D721Med (cell line): ENCODE measurements at regions not wholly inside any gene's neighbourhood (a gene's known extent, or its start where the extent isn't known, plus 50 kb on each side); places are given as distances from the start of the nearest gene placed in this dataset.
"Not testable (repeated sequence)": the region's sequence is repeated elsewhere in the genome, so short reads cannot be mapped to it uniquely, and the experiment has no call there.

Experiments used
- DNase-seq: peaks from one replicate; pipeline ENCODE4 v3.0.0; 2011; ENCODE audit warnings: low spot score; ENCODE audit not compliant: insufficient read length
- FAIRE-seq: peaks from 2 replicates; lab custom pipeline; 2011; peaks lifted over from hg19 to GRCh38; lab: Jason Lieb, UNC
- TF ChIP-seq, protein P1 (sequence below): IDR thresholded peaks from 2 replicates; pipeline ENCODE4 v1.5.1; 2012; ENCODE audit warnings: mild to moderate bottlenecking, control low read depth; ENCODE audit not compliant: insufficient read depth; ENCODE audit errors: missing control alignments

DNA sequence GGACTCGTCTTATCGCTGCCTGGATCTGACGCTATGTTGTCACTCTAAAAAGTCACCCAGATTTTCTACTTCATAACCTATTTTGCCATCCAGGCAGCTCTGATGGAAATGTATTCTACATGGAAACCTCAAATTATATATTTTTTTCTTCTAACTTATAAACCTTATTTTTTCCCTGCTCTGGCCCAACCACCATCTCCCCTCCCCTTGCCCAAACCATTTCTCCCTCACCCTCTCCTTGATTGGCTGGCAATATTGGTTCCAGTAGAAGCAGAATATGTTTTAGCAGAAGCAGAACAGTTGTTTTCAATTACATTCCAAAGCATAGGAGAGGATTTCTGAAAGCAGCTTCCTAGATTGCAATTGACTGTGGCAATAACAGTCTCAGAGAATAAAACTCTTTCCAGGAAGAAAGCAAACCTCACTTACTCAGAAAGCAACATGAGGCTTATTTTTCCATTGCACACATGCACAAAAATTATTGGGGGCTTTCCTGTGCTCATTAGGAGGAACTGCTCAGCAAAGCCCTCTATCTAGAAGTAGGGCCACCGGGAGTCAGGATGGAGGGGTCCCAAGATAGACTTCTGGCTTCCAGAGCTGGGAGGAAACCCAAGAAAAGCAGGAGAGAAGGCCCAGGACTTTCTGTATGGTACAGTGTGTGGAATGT lies 191.8 kb downstream of the ESM1 start:
- FAIRE-seq, result no peak
- DNase-seq, result no peak

DNA sequence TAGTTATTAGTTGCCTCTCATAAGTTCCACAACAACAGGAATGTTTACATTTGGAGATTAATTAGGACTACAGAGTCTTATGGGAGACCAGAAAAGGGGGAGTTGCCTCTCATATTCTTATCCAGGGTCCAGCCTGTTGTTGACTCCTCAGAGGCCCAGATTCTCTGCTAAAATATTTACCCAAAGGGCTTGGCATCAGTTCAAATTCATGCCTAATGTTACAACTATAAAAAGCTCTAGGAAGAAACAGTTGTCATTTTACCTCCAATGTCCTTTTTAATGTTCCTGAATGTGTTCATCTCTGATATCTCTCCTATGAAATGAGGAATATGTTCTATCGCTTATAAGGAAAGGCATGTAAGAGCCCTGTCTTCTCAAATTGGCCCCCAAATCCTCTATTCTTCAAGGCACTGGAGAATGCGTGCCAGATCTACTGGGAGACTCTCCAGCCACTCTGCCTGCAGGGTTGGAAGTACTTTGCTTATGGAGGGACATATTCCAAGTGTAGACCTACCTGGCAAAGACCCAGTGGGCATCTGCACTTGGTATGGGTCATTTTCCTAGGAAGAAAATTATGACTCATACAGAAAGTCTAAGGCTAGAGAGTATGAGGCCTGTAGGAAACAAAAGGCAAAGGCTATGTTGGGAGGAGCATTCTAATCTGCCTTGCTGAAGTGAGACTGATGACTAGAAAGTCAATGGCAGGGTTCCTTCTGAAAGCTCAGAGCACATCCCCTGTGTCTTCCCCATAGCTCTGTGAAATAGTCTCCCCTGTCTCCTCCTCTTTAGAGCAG lies 192.6 kb downstream of the ESM1 start:
- FAIRE-seq (no peak), DNase-seq (no peak)
- TF ChIP-seq, protein P1, sequence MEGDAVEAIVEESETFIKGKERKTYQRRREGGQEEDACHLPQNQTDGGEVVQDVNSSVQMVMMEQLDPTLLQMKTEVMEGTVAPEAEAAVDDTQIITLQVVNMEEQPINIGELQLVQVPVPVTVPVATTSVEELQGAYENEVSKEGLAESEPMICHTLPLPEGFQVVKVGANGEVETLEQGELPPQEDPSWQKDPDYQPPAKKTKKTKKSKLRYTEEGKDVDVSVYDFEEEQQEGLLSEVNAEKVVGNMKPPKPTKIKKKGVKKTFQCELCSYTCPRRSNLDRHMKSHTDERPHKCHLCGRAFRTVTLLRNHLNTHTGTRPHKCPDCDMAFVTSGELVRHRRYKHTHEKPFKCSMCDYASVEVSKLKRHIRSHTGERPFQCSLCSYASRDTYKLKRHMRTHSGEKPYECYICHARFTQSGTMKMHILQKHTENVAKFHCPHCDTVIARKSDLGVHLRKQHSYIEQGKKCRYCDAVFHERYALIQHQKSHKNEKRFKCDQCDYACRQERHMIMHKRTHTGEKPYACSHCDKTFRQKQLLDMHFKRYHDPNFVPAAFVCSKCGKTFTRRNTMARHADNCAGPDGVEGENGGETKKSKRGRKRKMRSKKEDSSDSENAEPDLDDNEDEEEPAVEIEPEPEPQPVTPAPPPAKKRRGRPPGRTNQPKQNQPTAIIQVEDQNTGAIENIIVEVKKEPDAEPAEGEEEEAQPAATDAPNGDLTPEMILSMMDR, result no peak

More for the DNA sequence above, 191.8 kb downstream of the ESM1 start:
- TF ChIP-seq, protein P1, result no peak

DNA sequence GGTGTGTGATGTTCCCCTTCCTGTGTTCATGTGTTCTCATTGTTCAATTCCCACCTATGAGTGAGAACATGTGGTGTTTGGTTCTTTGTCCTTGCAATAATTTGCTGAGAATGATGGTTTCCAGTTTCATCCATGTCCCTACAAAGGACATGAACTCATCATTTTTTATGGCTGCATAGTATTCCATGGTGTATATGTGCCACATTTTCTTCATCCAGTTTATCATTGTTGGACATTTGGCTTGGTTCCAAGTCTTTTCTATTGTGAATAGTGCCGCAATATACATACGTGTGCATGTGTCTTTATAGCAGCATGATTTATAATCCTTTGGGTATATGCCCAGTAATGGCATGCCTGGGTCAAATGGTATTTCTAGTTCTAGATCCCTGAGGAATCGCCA lies 197.5 kb downstream of the ESM1 start:
- FAIRE-seq, result not testable (repeated sequence)

DNA sequence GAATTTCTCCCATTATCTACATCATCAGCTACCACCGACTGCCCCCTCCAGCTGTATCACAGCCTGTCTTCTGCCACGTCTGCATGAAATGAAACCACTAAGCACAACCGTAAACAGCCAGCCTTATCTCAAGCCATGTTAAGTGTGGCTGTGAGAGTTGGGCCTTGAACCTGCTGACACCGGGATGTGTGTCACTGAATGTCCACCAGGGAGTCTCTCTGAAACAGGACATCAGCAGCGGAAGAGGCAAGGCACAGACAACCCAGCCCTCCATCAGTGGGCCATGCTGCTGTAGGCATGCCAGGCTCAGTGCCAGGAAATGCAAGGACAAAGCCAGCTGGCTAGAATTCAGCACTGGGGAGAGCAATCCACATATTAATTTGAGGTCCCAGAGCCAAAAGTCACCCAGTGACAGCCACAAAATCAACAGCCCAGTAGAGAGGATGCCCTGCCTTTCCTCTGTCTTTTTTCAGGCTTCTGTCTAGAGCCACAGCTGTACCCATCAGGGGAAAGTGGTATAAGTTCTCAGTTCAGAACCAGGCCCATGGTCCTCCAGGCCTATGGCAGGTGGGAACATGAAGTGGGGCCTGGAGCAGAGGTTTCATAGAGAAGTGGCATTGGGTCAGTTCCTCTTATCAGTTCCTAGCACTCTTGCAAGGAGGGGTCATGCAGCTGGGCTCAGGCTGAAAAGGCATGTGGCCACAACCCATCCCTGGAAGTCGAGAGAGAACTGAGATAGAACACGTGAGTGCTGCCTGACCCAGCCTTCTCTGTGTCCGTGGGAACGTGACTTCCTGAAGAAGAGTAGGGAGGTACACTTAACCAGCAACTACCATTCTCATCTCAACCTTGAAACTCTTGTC lies 199.4 kb downstream of the ESM1 start:
- FAIRE-seq (no peak), DNase-seq (no peak)
- TF ChIP-seq, protein P1, result no peak

More for the DNA sequence above, 197.5 kb downstream of the ESM1 start:
- not testable (repeated sequence) for DNase-seq

DNA sequence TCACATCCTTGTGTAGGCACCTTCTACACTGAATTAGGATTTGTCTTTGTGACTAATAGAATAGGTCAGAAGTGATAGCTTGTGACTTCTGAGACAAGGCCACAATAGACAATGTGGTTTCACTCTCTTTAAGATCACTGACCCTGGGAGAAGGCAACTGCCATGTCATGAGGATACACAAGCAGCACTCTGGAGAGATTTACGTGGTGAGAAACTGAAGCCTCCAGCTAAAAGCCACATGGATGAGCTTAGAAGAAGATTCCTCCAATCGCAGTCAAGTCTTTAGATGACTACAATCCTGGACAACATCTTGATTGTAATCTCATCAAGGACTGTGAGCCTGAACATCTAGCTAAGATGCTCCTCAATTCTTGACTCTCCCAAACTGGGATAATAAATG lies 206.6 kb downstream of the ESM1 start:
- DNase-seq (no peak), FAIRE-seq (no peak)
- TF ChIP-seq, protein P1, result no peak

DNA sequence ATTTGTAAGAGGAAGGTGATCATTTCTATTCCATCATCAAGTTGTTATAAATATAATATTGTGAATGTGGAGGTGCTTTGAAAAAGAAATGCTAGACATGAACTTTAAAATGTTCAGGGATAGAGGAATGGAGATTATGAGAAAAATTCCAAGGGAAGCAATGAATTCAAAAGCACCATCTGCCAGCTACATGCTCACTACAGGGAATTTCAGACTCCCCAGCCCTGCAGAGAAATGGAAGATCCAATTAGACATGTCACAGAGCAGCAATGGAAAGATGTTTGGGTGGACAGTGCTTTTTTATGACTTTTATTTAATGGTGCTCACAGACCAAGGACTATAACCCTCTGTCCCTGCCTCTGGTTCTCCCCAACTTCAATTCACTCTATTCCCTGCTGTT lies 209.7 kb downstream of the ESM1 start:
- FAIRE-seq (no peak), DNase-seq (no peak)
- TF ChIP-seq, protein P1, result no peak
